GM23338 (cell line): ENCODE measurements at regions not wholly inside any gene's neighbourhood (a gene's known extent, or its start where the extent isn't known, plus 50 kb on each side); places are given as distances from the start of the nearest gene placed in this dataset.

Experiments used
- ATAC-seq: fragments of 200-7000 bp; cut with Tn5 transposase; 3 replicates; pipeline ENCODE4 v1.9.1; 2020
- DNase-seq: peaks from one replicate; pipeline ENCODE4 v3.0.0-alpha.2; 2015; ENCODE audit warnings: low spot score
- H2AFZ ChIP-seq: fragments of 200-600 bp; sonication (generic); 2 replicates; pipeline ENCODE4 v1.8.0; 2016; ENCODE audit warnings: antibody characterized with exemption, mild to moderate bottlenecking, moderate library complexity
- H3F3A ChIP-seq: fragments of 200-600 bp; sonication (generic); replicated peaks from 2 replicates; pipeline ENCODE4 v1.8.0; 2017; ENCODE audit warnings: antibody characterized with exemption, mixed run types, low read depth
- H3K27ac ChIP-seq: fragments of 200-600 bp; sonication (generic); 2 replicates; pipeline ENCODE4 v1.6.1; 2016; ENCODE audit warnings: low read depth
- H3K27me3 ChIP-seq: fragments of 200-600 bp; sonication (generic); 2 replicates; pipeline ENCODE4 v1.8.0; 2016; ENCODE audit warnings: mild to moderate bottlenecking, mixed run types, moderate library complexity; ENCODE audit not compliant: insufficient read depth
- H3K36me3 ChIP-seq: fragments of 200-600 bp; sonication (generic); 2 replicates; pipeline ENCODE4 v1.8.0; 2016; ENCODE audit warnings: mild to moderate bottlenecking; ENCODE audit not compliant: insufficient read depth
- H3K4me1 ChIP-seq: fragments of 200-600 bp; sonication (generic); 2 replicates; pipeline ENCODE4 v1.8.0; 2016; ENCODE audit warnings: mild to moderate bottlenecking, moderate library complexity; ENCODE audit not compliant: insufficient read depth
- H3K4me2 ChIP-seq: fragments of 200-600 bp; sonication (generic); 2 replicates; pipeline ENCODE4 v1.7.1; 2017; ENCODE audit warnings: mixed run types
- H3K4me3 ChIP-seq: fragments of 200-600 bp; sonication (generic); 2 replicates; pipeline ENCODE4 v1.6.1; 2016; ENCODE audit warnings: mixed run types
- H3K79me2 ChIP-seq: fragments of 200-600 bp; sonication (generic); replicated peaks from 2 replicates; pipeline ENCODE4 v1.8.0; 2017; ENCODE audit warnings: mild to moderate bottlenecking; ENCODE audit not compliant: insufficient read depth
- H3K9me2 ChIP-seq: fragments of 200-600 bp; sonication (generic); 2 replicates; pipeline ENCODE4 v1.8.0; 2017; ENCODE audit not compliant: insufficient read depth
- H4K20me1 ChIP-seq: fragments of 200-600 bp; sonication (generic); replicated peaks from 2 replicates; pipeline ENCODE4 v1.8.0; 2017; ENCODE audit warnings: mild to moderate bottlenecking; ENCODE audit not compliant: insufficient read depth
- H3K27ac Mint-ChIP-seq: 2 replicates; pipeline ENCODE4 v1.8.0; 2020; ENCODE audit warnings: inconsistent platforms, mild to moderate bottlenecking, moderate library complexity, mixed read lengths
- H3K27me3 Mint-ChIP-seq: 3 replicates; pipeline ENCODE4 v1.8.0; 2022; ENCODE audit warnings: low read depth, mild to moderate bottlenecking, moderate library complexity, mixed read lengths, inconsistent platforms; ENCODE audit not compliant: insufficient read depth, poor library complexity
- H3K36me3 Mint-ChIP-seq: 3 replicates; pipeline ENCODE4 v1.8.0; 2021; ENCODE audit warnings: low read depth, mild to moderate bottlenecking, inconsistent platforms, moderate library complexity, mixed read lengths
- H3K4me1 Mint-ChIP-seq: 3 replicates; pipeline ENCODE4 v1.8.0; 2020; ENCODE audit warnings: mild to moderate bottlenecking, inconsistent platforms, mixed read lengths
- H3K4me3 Mint-ChIP-seq: 3 replicates; pipeline ENCODE4 v1.8.0; 2021; ENCODE audit warnings: moderate library complexity, mild to moderate bottlenecking, inconsistent platforms, mixed read lengths
- H3K9me3 Mint-ChIP-seq: 3 replicates; pipeline ENCODE4 v1.8.0; 2020; ENCODE audit warnings: moderate library complexity, mild to moderate bottlenecking, inconsistent platforms, mixed read lengths
- CREB1 ChIP-seq: fragments of 250-450 bp; sonication (Bioruptor Pico); IDR thresholded peaks from 2 replicates; pipeline ENCODE4 v1.5.0; 2020; ENCODE audit warnings: low read depth, mild to moderate bottlenecking, moderate library complexity
- ETS1 ChIP-seq: IDR thresholded peaks from 2 replicates; pipeline ENCODE4 v1.6.1; 2016; ENCODE audit warnings: antibody characterized with exemption
- EZH2phosphoT487 ChIP-seq: fragments of 200-600 bp; sonication (generic); IDR thresholded peaks from one replicate; pipeline ENCODE4 v1.8.1; 2018; ENCODE audit warnings: antibody characterized with exemption; ENCODE audit not compliant: unreplicated experiment
- JUNB ChIP-seq: IDR thresholded peaks from one replicate; pipeline ENCODE4 v1.6.1; 2016; ENCODE audit warnings: antibody characterized with exemption; ENCODE audit not compliant: unreplicated experiment
- NANOG ChIP-seq: IDR thresholded peaks from 2 replicates; pipeline ENCODE4 v1.6.1; 2016; ENCODE audit warnings: antibody characterized with exemption, borderline replicate concordance
- POLR2AphosphoS5 ChIP-seq: IDR thresholded peaks from 2 replicates; pipeline ENCODE4 v1.6.1; 2016; ENCODE audit warnings: antibody characterized with exemption, low read depth
- REST ChIP-seq: IDR thresholded peaks from one replicate; pipeline ENCODE4 v1.6.1; 2018; ENCODE audit warnings: antibody characterized with exemption; ENCODE audit not compliant: unreplicated experiment
- STAT1 ChIP-seq: IDR thresholded peaks from one replicate; pipeline ENCODE4 v1.6.1; 2016; ENCODE audit warnings: antibody characterized with exemption; ENCODE audit not compliant: unreplicated experiment
- ZNF114 ChIP-seq: fragments of 250-450 bp; sonication (Bioruptor Pico); IDR thresholded peaks from 2 replicates; pipeline ENCODE4 v1.5.0; 2020; ENCODE audit warnings: mild to moderate bottlenecking, moderate library complexity
- ZNF331 ChIP-seq: fragments of 250-450 bp; sonication (Bioruptor Pico); IDR thresholded peaks from 2 replicates; pipeline ENCODE4 v1.5.0; 2020; ENCODE audit warnings: low read depth, mild to moderate bottlenecking, moderate library complexity

GRCh38 chr6:130598021-130598989, 228.9 kb upstream of the SMLR1 start (continued):
- TF ChIP-seq REST (no peak), ZNF114 (CRISPR knock-in tag) (no peak), STAT1 (no peak), JUNB (no peak), CREB1 (CRISPR knock-in tag) (no peak), EZH2phosphoT487 (no peak), ETS1 (no peak), POLR2AphosphoS5 (no peak), ZNF331 (CRISPR knock-in tag) (no peak)

- no peak overlapping the region for H3K27ac ChIP-seq
- no peaks in the 10 kb centered on the region for H3K27me3 ChIP-seq
- no peaks in the 10 kb centered on the region for H3K36me3 Mint-ChIP-seq
- peaks cover 4% of the 10 kb centered on the region for H3K9me2 ChIP-seq
- H3K4me1 Mint-ChIP-seq = peaks cover 8% of the 10 kb centered on the region; the same call in 2 of the 3 replicates
- no peak overlapping the region for H2AFZ ChIP-seq
- no peaks in the 10 kb centered on the region for H3K79me2 ChIP-seq
- H3K4me3 Mint-ChIP-seq = no peak overlapping the region
- no peak overlapping the region for H3K4me2 ChIP-seq
- H3F3A ChIP-seq = no peaks in the 10 kb centered on the region
- peak; percentile 21 for DNase-seq
- no peaks in the 10 kb centered on the region for H3K36me3 ChIP-seq
- H3K4me1 ChIP-seq = no peaks in the 10 kb centered on the region
- H4K20me1 ChIP-seq = no peaks in the 10 kb centered on the region
- H3K9me3 Mint-ChIP-seq = no peaks in the 10 kb centered on the region
- no peak overlapping the region for H3K4me3 ChIP-seq
- ATAC-seq = no peak
- H3K27me3 Mint-ChIP-seq = peaks cover 2% of the 10 kb centered on the region
- no peak overlapping the region for H3K27ac Mint-ChIP-seq
- no peak for TF ChIP-seq NANOG
Observed at GRCh38 chr6:130600880-130601341, 226.3 kb upstream of the SMLR1 start.
